Fibroblast of lung (primary cell): ENCODE measurements at regions not wholly inside any gene's neighbourhood (a gene's known extent, or its start where the extent isn't known, plus 50 kb on each side); places are given as distances from the start of the nearest gene placed in this dataset.

Experiments
- DNase-seq, 2 donors: peaks; one replicate each; pipeline versions ENCODE4 v3.0.0 to v3.0.0-alpha.2; 2010; ENCODE audit warnings: low read depth in 2 of 2
- H2AFZ ChIP-seq: 2 replicates; pipeline ENCODE4 v1.5.1; 2012; ENCODE audit warnings: low read length, control low read depth, inconsistent platforms
- H3K27ac ChIP-seq: 2 replicates; pipeline ENCODE4 v1.5.1; 2011; ENCODE audit warnings: low read length, control low read depth; ENCODE audit not compliant: insufficient read depth
- H3K27me3 ChIP-seq: 2 replicates; pipeline ENCODE4 v1.5.1; 2011; ENCODE audit warnings: mild to moderate bottlenecking, low read length; ENCODE audit not compliant: control insufficient read depth, insufficient read depth
- H3K36me3 ChIP-seq: 2 replicates; pipeline ENCODE4 v1.5.1; 2011; ENCODE audit warnings: low read length; ENCODE audit not compliant: control insufficient read depth, insufficient read depth
- H3K4me1 ChIP-seq: 2 replicates; pipeline ENCODE4 v1.5.1; 2011; ENCODE audit warnings: low read length; ENCODE audit not compliant: control insufficient read depth, insufficient read depth; ENCODE audit errors: extremely low read depth
- H3K4me2 ChIP-seq: 2 replicates; pipeline ENCODE4 v1.5.1; 2011; ENCODE audit warnings: low read length, control low read depth; ENCODE audit not compliant: insufficient read depth; ENCODE audit errors: extremely low read depth
- H3K4me3 ChIP-seq, 4 experiments: fragments of 200-600 bp in 1 of 4; sonication (generic) in 1 of 4; replicated peaks in 1 of 4; 2 replicates each; pipeline ENCODE4 v1.5.1; 2011 to 2016; ENCODE audit warnings: low read length in 4 of 4, low read depth in 3 of 4, mild to moderate bottlenecking in 3 of 4, control low read depth in 2 of 4, inconsistent platforms in 1 of 4, mixed read lengths in 1 of 4; ENCODE audit not compliant: insufficient read depth in 1 of 4; ENCODE audit errors: control extremely low read depth in 1 of 4
- H3K79me2 ChIP-seq: 2 replicates; pipeline ENCODE4 v1.5.1; 2012; ENCODE audit warnings: mild to moderate bottlenecking, low read length, inconsistent platforms; ENCODE audit not compliant: control insufficient read depth, insufficient read depth
- H3K9ac ChIP-seq: 2 replicates; pipeline ENCODE4 v1.5.1; 2011; ENCODE audit warnings: mild to moderate bottlenecking, low read length, control low read depth; ENCODE audit not compliant: insufficient read depth
- H3K9me3 ChIP-seq: 2 replicates; pipeline ENCODE4 v1.5.1; 2012; ENCODE audit warnings: low read depth, low read length; ENCODE audit not compliant: control insufficient read depth, insufficient read depth
- H4K20me1 ChIP-seq: 2 replicates; pipeline ENCODE4 v1.5.1; 2011; ENCODE audit warnings: low read length; ENCODE audit not compliant: control insufficient read depth, insufficient read depth; ENCODE audit errors: extremely low read depth
- EZH2 ChIP-seq: IDR thresholded peaks from 2 replicates; pipeline ENCODE4 v1.5.1; 2012; ENCODE audit warnings: low read length, control low read depth, mild to moderate bottlenecking; ENCODE audit errors: missing control alignments
- TF ChIP-seq, protein P1 (sequence below), 2 donors: IDR thresholded peaks in 1 of 2; conservative IDR thresholded peaks in 1 of 2; 1 replicate in 1 of 2; 2 replicates in 1 of 2; pipeline ENCODE4 v1.5.1; 2011 to 2012; ENCODE audit warnings: low read length in 2 of 2, control low read depth in 1 of 2, inconsistent platforms in 1 of 2, low read depth in 1 of 2, mild to moderate bottlenecking in 1 of 2

DNA sequence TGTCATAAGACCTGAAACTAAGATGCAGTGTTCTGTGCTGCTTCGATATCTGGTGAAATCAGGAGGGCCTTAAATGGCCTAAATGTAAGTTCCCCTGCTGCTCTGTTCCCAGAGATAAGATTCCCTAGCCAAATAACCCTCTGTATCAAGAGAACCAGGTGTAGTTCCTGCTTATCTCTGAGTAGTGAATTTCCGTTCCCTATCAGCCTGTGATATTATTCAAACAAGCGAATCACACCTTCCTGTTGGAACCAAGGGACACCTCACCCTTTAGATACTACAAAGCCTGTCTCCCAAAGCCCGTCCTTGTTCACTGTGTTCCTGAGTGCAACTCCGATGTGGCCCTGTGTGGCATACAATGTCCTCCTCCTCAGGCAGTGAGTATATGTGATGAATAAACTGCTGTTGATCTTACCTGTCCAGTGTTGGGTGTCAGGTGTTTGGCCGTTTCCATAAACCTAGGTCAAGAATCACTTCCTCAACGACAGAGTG, 52.2 kb upstream of the COCH start:
- Histone ChIP-seq H3K9me3 (no peaks in the 10 kb centered on the region), H3K4me1 (no peaks in the 10 kb centered on the region), H3K9ac (no peak overlapping the region), H3K27me3 (no peaks in the 10 kb centered on the region), H3K79me2 (no peaks in the 10 kb centered on the region), H2AFZ (no peak overlapping the region), H3K4me3 (no peak overlapping the region), H3K4me2 (no peak overlapping the region), H3K36me3 (no peaks in the 10 kb centered on the region), H4K20me1 (no peaks in the 10 kb centered on the region), H3K27ac (no peak overlapping the region)
- no peak for DNase-seq
- TF ChIP-seq, protein P1, sequence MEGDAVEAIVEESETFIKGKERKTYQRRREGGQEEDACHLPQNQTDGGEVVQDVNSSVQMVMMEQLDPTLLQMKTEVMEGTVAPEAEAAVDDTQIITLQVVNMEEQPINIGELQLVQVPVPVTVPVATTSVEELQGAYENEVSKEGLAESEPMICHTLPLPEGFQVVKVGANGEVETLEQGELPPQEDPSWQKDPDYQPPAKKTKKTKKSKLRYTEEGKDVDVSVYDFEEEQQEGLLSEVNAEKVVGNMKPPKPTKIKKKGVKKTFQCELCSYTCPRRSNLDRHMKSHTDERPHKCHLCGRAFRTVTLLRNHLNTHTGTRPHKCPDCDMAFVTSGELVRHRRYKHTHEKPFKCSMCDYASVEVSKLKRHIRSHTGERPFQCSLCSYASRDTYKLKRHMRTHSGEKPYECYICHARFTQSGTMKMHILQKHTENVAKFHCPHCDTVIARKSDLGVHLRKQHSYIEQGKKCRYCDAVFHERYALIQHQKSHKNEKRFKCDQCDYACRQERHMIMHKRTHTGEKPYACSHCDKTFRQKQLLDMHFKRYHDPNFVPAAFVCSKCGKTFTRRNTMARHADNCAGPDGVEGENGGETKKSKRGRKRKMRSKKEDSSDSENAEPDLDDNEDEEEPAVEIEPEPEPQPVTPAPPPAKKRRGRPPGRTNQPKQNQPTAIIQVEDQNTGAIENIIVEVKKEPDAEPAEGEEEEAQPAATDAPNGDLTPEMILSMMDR (conservative IDR thresholded peaks at IDR 0.05 in 1 of 2, IDR thresholded peaks at IDR 0.05 in 1 of 2; ENCODE audit: low read depth in 1 of 2, low read length in 2 of 2): no peak
- no peak for TF ChIP-seq EZH2
